ENCODE measurements at regions not wholly inside any gene's neighbourhood (a gene's known extent, or its start where the extent isn't known, plus 50 kb on each side); places are given as distances from the start of the nearest gene placed in this dataset.
A peak's percentile ranks its signal among the peaks of the same experiment; 100 is the strongest.

GRCh38 chr6:27095914-27096313 is 151.6 kb upstream of the PRSS16 start:
- Histone ChIP-seq H3K79me1 (ENCODE audit: insufficient read depth, low read depth, low read length, poor library complexity, severe bottlenecking) (no peaks in the 10 kb centered on the region), H2BK120ac (ENCODE audit: low read depth, low read length, poor library complexity, severe bottlenecking) (no peak overlapping the region), H3K14ac (ENCODE audit: insufficient read depth, low read length) (no peak overlapping the region), H4K8ac (replicated peaks; ENCODE audit: insufficient read length, low read depth, low read length) (no peak overlapping the region), H2BK12ac (ENCODE audit: insufficient read length, low read depth, low read length) (no peak overlapping the region), H3T11ph (ENCODE audit: low read length) (no peak overlapping the region), H3K27ac (ENCODE audit: insufficient read length, low read depth, low read length) (no peak overlapping the region), H3K23me2 (ENCODE audit: insufficient read length, low read depth, low read length, poor library complexity, severe bottlenecking) (peaks cover 8% of the 10 kb centered on the region), H2AFZ (ENCODE audit: low read length) (no peak overlapping the region), H3K9me3 (ENCODE audit: control insufficient read depth, low read depth, low read length) (no peaks in the 10 kb centered on the region), H2BK15ac (ENCODE audit: low read depth, low read length) (no peak overlapping the region), H3K4me2 (ENCODE audit: insufficient read depth, insufficient read length, low read length) (peak overlapping the region; percentile 72), H2BK20ac (ENCODE audit: low read depth, low read length, poor library complexity, severe bottlenecking) (no peak overlapping the region), H3K4me1 (ENCODE audit: insufficient read depth, low read length) (no peaks in the 10 kb centered on the region), H3K27me3 (ENCODE audit: insufficient read depth, low read length) (no peaks in the 10 kb centered on the region), H4K5ac (ENCODE audit: insufficient read length, low read depth, low read length) (no peak overlapping the region), H4K91ac (ENCODE audit: insufficient read length, low read depth, low read length) (no peak overlapping the region), H3K79me2 (ENCODE audit: insufficient read depth, low read length) (no peaks in the 10 kb centered on the region), H2BK5ac (ENCODE audit: insufficient read length, low read length) (no peak overlapping the region), H3K4ac (ENCODE audit: low read depth, low read length) (no peak overlapping the region), H3K56ac (ENCODE audit: insufficient read length, low read depth, low read length) (no peak overlapping the region), H3K23ac (ENCODE audit: insufficient read length, low read depth, low read length) (no peak overlapping the region), H4K20me1 (ENCODE audit: control insufficient read depth, insufficient read depth, insufficient read length) (no peaks in the 10 kb centered on the region), H3K18ac (ENCODE audit: insufficient read length, low read depth, low read length) (no peak overlapping the region), H3K9ac (ENCODE audit: extremely low read depth, insufficient read length, low read length) (no peak overlapping the region), H2AK5ac (ENCODE audit: insufficient read length, low read length) (no peak overlapping the region)
- H3K4me3 Mint-ChIP-seq = peak overlapping the region in 1 of 2 experiments; percentile 83; a peak in 1 of 5 replicates
- no peak for DNase-seq
- no peak overlapping the region for H3K27ac Mint-ChIP-seq
- no peaks in the 10 kb centered on the region for H3K36me3 Mint-ChIP-seq (ENCODE audit: insufficient read depth in 1 of 3, low read depth in 3 of 3)
- no CpG with 5 or more reads among the region's 3 CpGs for WGBS (ENCODE audit: extremely low coverage, insufficient read length, low lambda C conversion rate)
- peaks cover 17 to 22% of the 10 kb centered on the region in 2 experiments for H3K4me1 Mint-ChIP-seq
- no peak for TF ChIP-seq CTCF (conservative IDR thresholded peaks at IDR 0.05)
- peaks cover 39% of the 10 kb centered on the region for H3K27me3 Mint-ChIP-seq (ENCODE audit: low read depth)
- H3K9me3 Mint-ChIP-seq = no peaks in the 10 kb centered on the region; a peak in 1 of 5 replicates
